Activated CD8-positive, alpha-beta T cell treated with anti-CD3 and anti-CD28 coated beads for 36 hours (primary cell): ENCODE measurements at regions not wholly inside any gene's neighbourhood (a gene's known extent, or its start where the extent isn't known, plus 50 kb on each side); places are given as distances from the start of the nearest gene placed in this dataset.

Experiments
- ATAC-seq: fragments of 200-7000 bp; cut with Tn5 transposase; one replicate; pipeline ENCODE4 v1.10.0; 2021; ENCODE audit warnings: mild to moderate bottlenecking, moderate library complexity
- CTCF ChIA-PET: fragments of 350-600 bp; sonication (Branson Sonifier 250); formaldehyde crosslinking; loops from one replicate; lab custom pipeline; 2021; ENCODE audit warnings: antibody characterized with exemption; lab: Charles Lee
- POLR2A ChIA-PET: fragments of 350-600 bp; sonication (Branson Sonifier 250); formaldehyde crosslinking; loops from one replicate; lab custom pipeline; 2021; ENCODE audit warnings: antibody characterized with exemption; lab: Charles Lee
- DNase-seq: peaks from one replicate; pipeline ENCODE4 v3.0.0-alpha.2; 2020
- H3K27ac Mint-ChIP-seq: one replicate; pipeline ENCODE4 v1.8.0; 2021; ENCODE audit warnings: mild to moderate bottlenecking, mixed read lengths
- H3K27me3 Mint-ChIP-seq: one replicate; pipeline ENCODE4 v1.8.0; 2021; ENCODE audit warnings: mixed read lengths
- H3K36me3 Mint-ChIP-seq: one replicate; pipeline ENCODE4 v1.8.0; 2021; ENCODE audit warnings: low read depth, mixed read lengths
- H3K4me1 Mint-ChIP-seq: one replicate; pipeline ENCODE4 v1.8.0; 2021; ENCODE audit warnings: low read depth, mixed read lengths
- H3K4me3 Mint-ChIP-seq: one replicate; pipeline ENCODE4 v1.8.0; 2021; ENCODE audit warnings: mild to moderate bottlenecking, moderate library complexity, mixed read lengths
- H3K9me3 Mint-ChIP-seq: one replicate; pipeline ENCODE4 v1.8.0; 2021; ENCODE audit warnings: mixed read lengths
- CTCF ChIP-seq: fragments of 200-600 bp; IDR thresholded peaks from one replicate; pipeline ENCODE4 v1.8.0; 2022; ENCODE audit warnings: antibody characterized with exemption, mild to moderate bottlenecking
- intact Hi-C: fragments of 100-400 bp; cut with micrococcal nuclease; formaldehyde crosslinking; loops from one replicate; pipeline ENCODE4 v1.10.0; 2022

- H3K9me3 Mint-ChIP-seq: peaks cover 2% of the 10 kb centered on the region
- no peaks in the 10 kb centered on the region for H3K4me1 Mint-ChIP-seq
- CTCF ChIA-PET: no interaction called here
- intact Hi-C loops: no loop called here
- DNase-seq: no peak
- no peak overlapping the region for H3K4me3 Mint-ChIP-seq
- no peaks in the 10 kb centered on the region for H3K36me3 Mint-ChIP-seq
- H3K27me3 Mint-ChIP-seq: no peaks in the 10 kb centered on the region
- POLR2A ChIA-PET: no interaction called here
- H3K27ac Mint-ChIP-seq: no peak overlapping the region
- ATAC-seq: no peak
- TF ChIP-seq CTCF: no peak
These were observed 262.0 kb upstream of the PIK3C3 start for GRCh38 chr18:41693008-41693407.

- Mint-ChIP-seq H3K27ac (no peak overlapping the region), H3K36me3 (no peaks in the 10 kb centered on the region), H3K9me3 (peaks cover 2% of the 10 kb centered on the region), H3K27me3 (no peaks in the 10 kb centered on the region), H3K4me3 (no peak overlapping the region), H3K4me1 (no peaks in the 10 kb centered on the region)
- ATAC-seq (no peak), DNase-seq (no peak)
- intact Hi-C loops: no loop called here
- ChIA-PET CTCF (no interaction called here), POLR2A (no interaction called here)
- no peak for TF ChIP-seq CTCF
These were observed 264.5 kb upstream of the PIK3C3 start for GRCh38 chr18:41690332-41691127.

- ChIA-PET CTCF (no interaction called here), POLR2A (no interaction called here)
- H3K4me1 Mint-ChIP-seq: no peaks in the 10 kb centered on the region
- H3K27ac Mint-ChIP-seq: no peak overlapping the region
- no peaks in the 10 kb centered on the region for H3K27me3 Mint-ChIP-seq
- DNase-seq (no peak), ATAC-seq (no peak)
- no peaks in the 10 kb centered on the region for H3K36me3 Mint-ChIP-seq
- intact Hi-C loops: no loop called here
- TF ChIP-seq CTCF: no peak
- peaks cover 4% of the 10 kb centered on the region for H3K9me3 Mint-ChIP-seq
- H3K4me3 Mint-ChIP-seq: no peak overlapping the region
These were observed 267.9 kb upstream of the PIK3C3 start for GRCh38 chr18:41687138-41687537.

GRCh38 chr18:41681138-41681880 is 273.7 kb upstream of the PIK3C3 start:
- intact Hi-C loops: no loop called here
- CTCF ChIA-PET: no interaction called here
- ATAC-seq: no peak
- no peaks in the 10 kb centered on the region for H3K4me1 Mint-ChIP-seq
- H3K27ac Mint-ChIP-seq: no peak overlapping the region
- POLR2A ChIA-PET: interaction anchor here (0.6 to 0.7 kb wide), 2 partner anchors 8 to 706 kb away, joined by 3 read pairs; no protein-coding TSS in a partner anchor
- H3K36me3 Mint-ChIP-seq: no peaks in the 10 kb centered on the region
- H3K9me3 Mint-ChIP-seq: peaks cover 3% of the 10 kb centered on the region
- no peak for TF ChIP-seq CTCF
- DNase-seq: no peak
- H3K27me3 Mint-ChIP-seq: no peaks in the 10 kb centered on the region
- H3K4me3 Mint-ChIP-seq: no peak overlapping the region

- Mint-ChIP-seq H3K4me1 (no peaks in the 10 kb centered on the region), H3K4me3 (no peak overlapping the region), H3K27ac (no peak overlapping the region), H3K9me3 (peaks cover 1% of the 10 kb centered on the region), H3K36me3 (no peaks in the 10 kb centered on the region), H3K27me3 (no peaks in the 10 kb centered on the region)
- CTCF ChIA-PET: no interaction called here
- POLR2A ChIA-PET: no interaction called here
- no peak for DNase-seq
- ATAC-seq: no peak
- no peak for TF ChIP-seq CTCF
- intact Hi-C loops: no loop called here
These were observed 280.5 kb upstream of the PIK3C3 start for GRCh38 chr18:41674506-41674905.
